GM21367 (cell line): ENCODE measurements at regions not wholly inside any gene's neighbourhood (a gene's known extent, or its start where the extent isn't known, plus 50 kb on each side); places are given as distances from the start of the nearest gene placed in this dataset.
"Not testable (repeated sequence)": the region's sequence is repeated elsewhere in the genome, so short reads cannot be mapped to it uniquely, and the experiment has no call there.

Experiments
- ATAC-seq: cut with Tn5 transposase; IDR thresholded peaks from one replicate; pipeline ENCODE4 v1.9.1; 2021; ENCODE audit not compliant: unreplicated experiment

DNA sequence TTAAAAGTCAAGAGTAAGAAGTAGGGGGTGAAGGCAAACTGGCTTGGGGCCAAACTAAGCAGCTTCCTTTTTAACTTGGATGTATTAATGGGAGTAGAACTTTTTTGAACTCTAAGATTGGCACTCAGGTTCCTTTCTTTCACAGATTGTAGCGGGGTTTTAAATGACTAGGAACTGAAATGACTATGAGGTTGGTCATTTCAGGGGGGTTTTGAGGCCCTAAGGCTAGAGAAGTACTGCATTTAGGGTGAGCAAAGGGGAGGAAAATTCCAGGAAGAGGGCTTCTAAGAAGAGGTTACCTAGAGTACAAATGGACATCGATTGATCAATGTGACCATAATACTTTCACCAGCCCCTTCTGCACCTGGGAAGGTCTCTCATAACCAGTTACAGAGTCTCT, 381.8 kb downstream of the MLLT3 start:
- ATAC-seq, result no peak

DNA sequence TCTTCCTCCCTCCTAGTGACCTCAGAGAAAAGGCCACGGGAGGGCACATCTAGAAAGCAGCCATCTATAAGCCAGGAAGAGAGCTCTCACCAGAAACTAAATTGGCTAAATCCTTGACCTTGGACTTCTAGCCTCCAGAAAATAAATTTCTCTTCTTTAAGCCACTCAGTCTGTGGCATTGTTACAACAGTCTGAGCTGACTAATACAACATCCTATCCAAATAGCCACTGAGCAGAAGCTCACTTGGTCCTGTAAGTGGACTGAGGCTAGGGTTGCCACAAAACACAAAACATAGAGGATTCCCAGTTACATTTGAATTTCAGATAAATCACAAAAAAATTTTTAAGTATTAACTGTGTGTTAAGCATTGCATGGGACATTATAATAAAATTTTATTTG, 383.4 kb downstream of the MLLT3 start:
- no peak for ATAC-seq

GRCh38 chr9:20237686-20238085, 384.6 kb downstream of the MLLT3 start:
- no peak for ATAC-seq

- ATAC-seq, result no peak
Observed at GRCh38 chr9:20236676-20237075, 385.6 kb downstream of the MLLT3 start.

GRCh38 chr9:20235206-20235605, 387.1 kb downstream of the MLLT3 start:
- not testable (repeated sequence) for ATAC-seq

DNA sequence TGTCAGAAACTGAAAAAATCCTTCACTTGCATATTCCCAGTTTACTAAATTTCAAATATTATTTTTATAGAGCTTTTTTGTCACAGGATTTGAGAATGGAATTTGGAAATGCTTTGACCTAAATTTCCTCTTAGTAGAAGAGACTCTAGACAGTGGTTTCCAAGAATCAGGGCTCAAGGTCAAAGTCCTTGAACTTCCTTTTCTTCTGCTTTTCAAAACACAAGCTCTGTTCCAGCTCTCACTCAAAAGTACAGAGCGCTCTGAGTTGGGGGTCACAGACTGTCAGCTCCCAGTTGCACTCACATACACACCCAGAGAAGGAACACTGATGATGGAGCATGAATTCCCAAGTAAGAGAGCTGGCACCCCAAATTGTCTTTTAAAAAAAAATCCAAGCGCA, 394.2 kb downstream of the MLLT3 start:
- no peak for ATAC-seq

DNA sequence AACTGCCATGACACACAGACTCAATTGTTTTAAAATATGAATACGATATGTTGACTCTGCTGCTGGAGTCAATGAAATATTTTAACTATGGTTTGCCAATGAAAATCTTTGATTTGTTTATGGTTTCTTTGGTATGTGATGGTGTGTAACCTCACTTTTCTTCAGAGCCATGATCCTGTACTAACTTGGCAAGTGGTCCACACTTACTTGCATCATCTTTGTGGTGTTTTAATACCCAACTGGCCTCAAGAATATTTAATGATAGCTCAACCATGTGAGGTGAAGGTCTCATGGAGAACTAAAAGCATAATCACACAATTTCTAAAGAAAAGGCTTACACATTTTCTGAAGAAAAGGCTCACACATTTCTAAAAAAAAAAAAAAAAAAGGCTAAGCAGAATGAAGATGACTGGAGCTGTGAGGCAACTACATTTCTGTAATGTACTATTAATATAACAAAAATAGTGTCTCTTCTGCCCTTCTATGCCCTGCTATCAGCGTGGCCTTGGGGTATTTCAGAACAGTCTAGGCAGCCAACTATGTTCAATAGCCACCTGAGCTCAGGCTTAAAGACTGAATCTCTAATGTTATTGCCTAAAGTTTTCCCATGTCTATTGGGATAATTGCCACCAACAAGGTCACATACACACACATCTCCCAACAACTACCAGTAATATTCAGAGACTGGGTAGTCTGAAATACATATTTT, 395.0 kb downstream of the MLLT3 start:
- no peak for ATAC-seq

- no peak for ATAC-seq
Observed at GRCh38 chr9:20226345-20226744, 396.0 kb downstream of the MLLT3 start.

GRCh38 chr9:20225826-20226225, 396.5 kb downstream of the MLLT3 start:
- ATAC-seq, result no peak

- ATAC-seq, result no peak
Observed at GRCh38 chr9:20224756-20225155, 397.5 kb downstream of the MLLT3 start.

DNA sequence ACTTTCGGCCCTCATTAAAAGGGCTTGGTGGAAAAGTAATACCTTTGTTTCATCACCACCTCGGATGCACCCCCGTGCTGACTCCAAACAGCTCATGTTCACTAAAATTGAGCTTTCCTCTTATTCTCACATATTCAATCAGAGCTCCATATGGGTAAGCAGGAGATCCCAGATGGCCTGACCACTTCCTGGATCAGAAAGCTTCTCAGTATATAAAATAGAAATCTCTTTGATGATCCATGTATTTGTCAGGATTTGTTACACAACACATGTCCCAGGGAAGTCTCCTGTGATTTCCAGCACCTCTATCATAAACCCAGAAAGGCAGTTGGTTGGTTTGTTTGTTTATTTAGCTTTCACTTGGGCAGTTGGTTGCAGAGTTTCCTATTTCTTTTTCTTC, 402.0 kb downstream of the MLLT3 start:
- no peak for ATAC-seq

DNA sequence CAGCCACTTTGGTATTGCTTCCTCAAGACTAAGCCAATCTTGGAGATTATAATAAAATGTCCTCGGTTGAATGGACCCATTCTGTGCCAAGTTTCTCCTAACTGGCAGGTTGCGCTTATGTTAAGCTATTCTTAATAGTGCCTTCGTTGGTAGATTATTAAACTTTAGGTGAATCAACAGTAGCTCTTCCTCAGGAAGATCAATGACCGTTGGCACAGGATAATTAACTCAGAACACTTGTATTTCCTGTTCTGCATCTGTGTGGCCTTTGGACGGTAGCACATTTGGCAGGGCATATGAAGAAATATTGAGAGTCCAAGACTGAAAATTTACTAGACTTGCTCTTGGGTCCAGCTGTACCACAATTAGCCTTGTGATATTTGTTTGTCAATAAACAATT, 402.9 kb downstream of the MLLT3 start:
- no peak for ATAC-seq

DNA sequence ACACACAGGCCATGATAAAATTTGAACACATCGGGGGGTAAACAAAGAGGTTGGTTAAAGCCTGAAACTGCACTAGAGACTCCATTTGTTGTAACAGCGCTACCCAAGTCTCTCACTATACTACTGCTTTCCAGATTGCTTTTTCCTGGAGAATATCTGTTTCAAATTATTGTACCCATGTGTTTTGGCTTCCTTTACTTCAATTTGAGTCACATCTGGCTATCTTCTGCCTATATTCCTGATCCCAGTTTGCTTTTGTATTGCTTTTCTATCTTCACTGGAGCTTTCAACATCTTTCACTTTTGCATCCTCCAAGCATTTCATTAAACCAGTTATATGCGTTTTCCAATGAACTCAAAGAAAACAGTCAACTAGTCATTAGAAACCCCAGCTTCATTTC, 404.7 kb downstream of the MLLT3 start:
- ATAC-seq, result no peak

- ATAC-seq, result no peak
Observed at GRCh38 chr9:20216438-20216837, 405.9 kb downstream of the MLLT3 start.

DNA sequence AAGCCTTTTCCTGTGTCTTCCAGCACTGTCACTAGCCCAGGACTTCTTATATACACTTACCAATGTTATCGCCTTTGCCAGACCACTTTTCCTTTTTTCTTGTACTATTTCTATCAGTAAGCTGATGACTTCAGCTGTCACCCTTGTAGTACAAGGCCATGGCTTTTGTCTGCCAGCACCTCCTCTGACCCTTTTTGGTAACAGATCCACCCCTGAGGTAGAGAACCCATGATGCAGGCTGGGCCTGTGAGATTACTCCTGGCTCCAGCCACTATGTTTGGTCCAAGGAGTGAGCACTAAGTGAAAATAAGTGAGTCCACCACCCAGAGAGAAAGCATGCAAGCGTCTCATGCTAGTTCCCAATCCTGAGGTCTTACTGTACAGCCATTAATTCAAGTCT, 406.7 kb downstream of the MLLT3 start:
- no peak for ATAC-seq

- ATAC-seq, result no peak
Observed at GRCh38 chr9:20212806-20213205, 409.5 kb downstream of the MLLT3 start.

GRCh38 chr9:20209391-20210340, 412.6 kb downstream of the MLLT3 start:
- no peak for ATAC-seq

DNA sequence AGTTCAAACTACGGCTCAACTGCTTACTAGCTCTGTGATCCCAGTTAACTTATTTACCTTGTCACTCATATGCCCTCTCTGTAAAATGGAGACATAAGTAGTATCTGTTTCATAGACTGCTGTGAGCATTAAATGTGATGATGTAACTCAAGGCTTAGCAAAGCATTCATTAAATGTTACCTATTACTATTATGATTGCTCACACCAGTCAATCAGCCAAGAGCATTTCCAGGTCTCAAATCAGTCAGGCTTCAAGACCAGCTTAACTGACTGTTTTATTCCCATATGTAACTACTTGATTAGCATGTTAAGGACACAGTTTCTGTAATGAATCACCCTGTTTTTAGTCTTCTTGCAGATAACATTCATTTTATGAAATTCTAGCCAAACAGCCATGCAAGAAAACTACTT, 413.3 kb downstream of the MLLT3 start:
- ATAC-seq, result no peak

- ATAC-seq, result no peak
Observed at GRCh38 chr9:20208226-20208625, 414.1 kb downstream of the MLLT3 start.

- no peak for ATAC-seq
Observed at GRCh38 chr9:20207176-20207575, 415.1 kb downstream of the MLLT3 start.

GRCh38 chr9:20205821-20206220, 416.5 kb downstream of the MLLT3 start:
- no peak for ATAC-seq

GRCh38 chr9:20200991-20201431, 412.2 kb upstream of the SLC24A2 start:
- no peak for ATAC-seq
